Mesenchymal stem cell (in vitro differentiated cells and primary cell): ENCODE measurements at regions not wholly inside any gene's neighbourhood (a gene's known extent, or its start where the extent isn't known, plus 50 kb on each side); places are given as distances from the start of the nearest gene placed in this dataset.

Experiments
- DNase-seq: peaks from one replicate; pipeline ENCODE4 v3.0.0-alpha.2; 2013
- H2AFZ ChIP-seq: one replicate; pipeline ENCODE4 v1.6.1; 2013; ENCODE audit warnings: low read depth, mild to moderate bottlenecking, control low read depth, inconsistent platforms, low read length, moderate library complexity
- H2AK5ac ChIP-seq: 2 replicates; pipeline ENCODE4 v1.6.1; 2013; ENCODE audit warnings: low read length, moderate library complexity, mild to moderate bottlenecking, inconsistent platforms; ENCODE audit not compliant: severe bottlenecking
- H2BK120ac ChIP-seq: one replicate; pipeline ENCODE4 v1.6.1; 2013; ENCODE audit warnings: low read depth, mild to moderate bottlenecking, inconsistent platforms, low read length, moderate library complexity
- H2BK12ac ChIP-seq, 2 experiments: one replicate each; pipeline ENCODE4 v1.6.1; 2013; ENCODE audit warnings: inconsistent platforms in 2 of 2, low read length in 2 of 2, mild to moderate bottlenecking in 2 of 2, moderate library complexity in 2 of 2, control low read depth in 1 of 2
- H2BK15ac ChIP-seq: one replicate; pipeline ENCODE4 v1.6.1; 2013; ENCODE audit warnings: mild to moderate bottlenecking, low read depth, inconsistent platforms; ENCODE audit not compliant: poor library complexity, severe bottlenecking
- H2BK5ac ChIP-seq: 2 replicates; pipeline ENCODE4 v1.6.1; 2013; ENCODE audit warnings: low read depth, mild to moderate bottlenecking, low read length, control low read depth, inconsistent platforms; ENCODE audit not compliant: poor library complexity, severe bottlenecking
- H3K14ac ChIP-seq, 2 experiments: one replicate each; pipeline ENCODE4 v1.6.1; 2013; ENCODE audit warnings: inconsistent platforms in 2 of 2, low read length in 2 of 2, control low read depth in 1 of 2, mild to moderate bottlenecking in 1 of 2, moderate library complexity in 1 of 2
- H3K18ac ChIP-seq, 2 experiments: one replicate each; pipeline ENCODE4 v1.6.1; 2013; ENCODE audit warnings: inconsistent platforms in 2 of 2, low read length in 2 of 2, control low read depth in 1 of 2, low read depth in 1 of 2, mild to moderate bottlenecking in 1 of 2
- H3K23ac ChIP-seq, 2 experiments: one replicate each; pipeline ENCODE4 v1.6.1; 2013; ENCODE audit warnings: inconsistent platforms in 2 of 2, low read length in 2 of 2, mild to moderate bottlenecking in 2 of 2, moderate library complexity in 2 of 2, control low read depth in 1 of 2
- H3K27ac ChIP-seq: 2 replicates; pipeline ENCODE4 v1.5.1; 2013; ENCODE audit warnings: mild to moderate bottlenecking, moderate library complexity, low read length, control low read depth, inconsistent platforms; ENCODE audit not compliant: poor library complexity, severe bottlenecking
- H3K27me3 ChIP-seq, 2 experiments: 2 replicates each; pipeline versions ENCODE4 v1.6.1 to v1.7.0; 2013; ENCODE audit warnings: low read length in 2 of 2, mild to moderate bottlenecking in 2 of 2, moderate library complexity in 2 of 2, control low read depth in 1 of 2, inconsistent platforms in 1 of 2; ENCODE audit not compliant: control insufficient read depth in 1 of 2, insufficient read depth in 1 of 2
- H3K36me3 ChIP-seq, 2 experiments: 2 replicates each; pipeline versions ENCODE4 v1.6.1 to v1.7.0; 2013; ENCODE audit warnings: low read length in 2 of 2, control low read depth in 1 of 2, inconsistent platforms in 1 of 2, low read depth in 1 of 2, mild to moderate bottlenecking in 1 of 2; ENCODE audit not compliant: insufficient read depth in 2 of 2, control insufficient read depth in 1 of 2
- H3K4ac ChIP-seq, 2 experiments: one replicate each; pipeline ENCODE4 v1.6.1; 2013; ENCODE audit warnings: inconsistent platforms in 2 of 2, low read length in 2 of 2, mild to moderate bottlenecking in 2 of 2, moderate library complexity in 2 of 2, control low read depth in 1 of 2, low read depth in 1 of 2
- H3K4me1 ChIP-seq: 2 replicates; pipeline ENCODE4 v1.6.1; 2013; ENCODE audit warnings: low read depth, low read length, control low read depth; ENCODE audit not compliant: control insufficient read depth, insufficient read depth
- H3K4me2 ChIP-seq: 2 replicates; pipeline ENCODE4 v1.6.1; 2013; ENCODE audit warnings: low read length, mild to moderate bottlenecking, inconsistent platforms; ENCODE audit not compliant: poor library complexity, severe bottlenecking
- H3K4me3 ChIP-seq, 2 experiments: 2 replicates each; pipeline versions ENCODE4 v1.5.1 to v1.7.0; 2013; ENCODE audit warnings: low read length in 2 of 2, mild to moderate bottlenecking in 2 of 2, control low read depth in 1 of 2, low read depth in 1 of 2; ENCODE audit not compliant: insufficient read depth in 1 of 2
- H3K79me1 ChIP-seq: replicated peaks from 2 replicates; pipeline ENCODE4 v1.6.1; 2013; ENCODE audit warnings: mild to moderate bottlenecking, control low read depth, low read length, inconsistent platforms; ENCODE audit not compliant: poor library complexity, severe bottlenecking
- H3K9ac ChIP-seq: 2 replicates; pipeline ENCODE4 v1.7.0; 2013; ENCODE audit warnings: mild to moderate bottlenecking, low read length, moderate library complexity
- H3K9me3 ChIP-seq: 2 replicates; pipeline ENCODE4 v1.7.0; 2013; ENCODE audit warnings: mild to moderate bottlenecking, low read length; ENCODE audit not compliant: control insufficient read depth
- H4K8ac ChIP-seq: one replicate; pipeline ENCODE4 v1.6.1; 2013; ENCODE audit warnings: inconsistent platforms, mild to moderate bottlenecking, low read length, moderate library complexity
- H4K91ac ChIP-seq: one replicate; pipeline ENCODE4 v1.6.1; 2013; ENCODE audit warnings: mild to moderate bottlenecking, low read length, inconsistent platforms
- WGBS: methylation state at CpG from one replicate; pipeline ENCODE4 v1.1.7; 2013; ENCODE audit warnings: mixed read lengths; 5-methylcytosine and 5-hydroxymethylcytosine counted together

- H3K9ac ChIP-seq, result no peak overlapping the region
- no peak for DNase-seq
- no peaks in the 10 kb centered on the region for H3K27me3 ChIP-seq
- no peak overlapping the region for H2AFZ ChIP-seq
- H3K79me1 ChIP-seq, result no peaks in the 10 kb centered on the region
- H2BK120ac ChIP-seq, result no peak overlapping the region
- no peaks in the 10 kb centered on the region for H3K9me3 ChIP-seq
- no peak overlapping the region for H3K4me3 ChIP-seq
- H3K4ac ChIP-seq, result no peak overlapping the region
- H3K14ac ChIP-seq, result no peak overlapping the region
- no peak overlapping the region for H2BK12ac ChIP-seq
- 67% methylated on average over 1 of the region's 2 CpGs for WGBS
- H2BK15ac ChIP-seq, result no peak overlapping the region
- H2BK5ac ChIP-seq, result no peak overlapping the region
- H4K91ac ChIP-seq, result no peak overlapping the region
- H3K4me1 ChIP-seq, result no peaks in the 10 kb centered on the region
- H3K36me3 ChIP-seq, result no peaks in the 10 kb centered on the region
- no peak overlapping the region for H3K23ac ChIP-seq
- no peak overlapping the region for H3K4me2 ChIP-seq
- no peak overlapping the region for H3K27ac ChIP-seq
- H2AK5ac ChIP-seq, result no peak overlapping the region
- H4K8ac ChIP-seq, result no peak overlapping the region
- H3K18ac ChIP-seq, result no peak overlapping the region
These were observed 240.6 kb downstream of the PTBP2 start for GRCh38 chr1:96962216-96962615.

- Histone ChIP-seq H3K27ac (no peak overlapping the region), H3K79me1 (no peaks in the 10 kb centered on the region), H4K91ac (no peak overlapping the region), H2BK5ac (no peak overlapping the region), H3K4me2 (no peak overlapping the region), H3K14ac (no peak overlapping the region), H2AFZ (no peak overlapping the region), H3K4me1 (no peaks in the 10 kb centered on the region), H3K9ac (no peak overlapping the region), H3K4ac (no peak overlapping the region), H3K23ac (no peak overlapping the region), H3K9me3 (no peaks in the 10 kb centered on the region), H3K18ac (no peak overlapping the region), H4K8ac (no peak overlapping the region), H2BK15ac (no peak overlapping the region), H2BK12ac (no peak overlapping the region), H3K4me3 (no peak overlapping the region), H2BK120ac (no peak overlapping the region), H3K36me3 (no peaks in the 10 kb centered on the region), H3K27me3 (no peaks in the 10 kb centered on the region), H2AK5ac (no peak overlapping the region)
- WGBS, result 78% methylated on average over 3 of the region's 4 CpGs
- DNase-seq, result no peak
These were observed 241.2 kb downstream of the PTBP2 start for GRCh38 chr1:96962751-96963211.

GRCh38 chr1:96964761-96965160 lies 243.2 kb downstream of the PTBP2 start:
- Histone ChIP-seq H2BK15ac (no peak overlapping the region), H2AFZ (no peak overlapping the region), H3K18ac (no peak overlapping the region), H2AK5ac (no peak overlapping the region), H3K36me3 (no peaks in the 10 kb centered on the region), H3K4me1 (peaks cover 4% of the 10 kb centered on the region), H3K9ac (no peak overlapping the region), H2BK12ac (no peak overlapping the region), H3K4me2 (no peak overlapping the region), H3K79me1 (no peaks in the 10 kb centered on the region), H3K4ac (no peak overlapping the region), H4K8ac (no peak overlapping the region), H3K14ac (no peak overlapping the region), H3K27ac (no peak overlapping the region), H4K91ac (no peak overlapping the region), H3K9me3 (no peaks in the 10 kb centered on the region), H3K4me3 (no peak overlapping the region), H2BK5ac (no peak overlapping the region), H3K27me3 (no peaks in the 10 kb centered on the region), H3K23ac (no peak overlapping the region), H2BK120ac (no peak overlapping the region)
- 100% methylated on average over 1 of the region's 1 CpG for WGBS
- no peak for DNase-seq

- Histone ChIP-seq H2AFZ (no peak overlapping the region), H3K79me1 (no peaks in the 10 kb centered on the region), H3K9ac (peak overlapping the region; percentile 39), H3K4me3 (no peak overlapping the region), H2BK15ac (no peak overlapping the region), H3K14ac (no peak overlapping the region), H2BK120ac (no peak overlapping the region), H3K4me1 (peaks cover 4% of the 10 kb centered on the region), H3K4ac (no peak overlapping the region), H3K27me3 (no peaks in the 10 kb centered on the region), H4K91ac (no peak overlapping the region), H3K23ac (no peak overlapping the region), H4K8ac (no peak overlapping the region), H2BK5ac (no peak overlapping the region), H3K27ac (peak overlapping the region; percentile 51), H2BK12ac (no peak overlapping the region), H2AK5ac (no peak overlapping the region), H3K9me3 (no peaks in the 10 kb centered on the region), H3K36me3 (no peaks in the 10 kb centered on the region), H3K18ac (no peak overlapping the region), H3K4me2 (no peak overlapping the region)
- WGBS, result 65% methylated on average over 14 of the region's 15 CpGs
- DNase-seq, result peak; percentile 70
These were observed 245.1 kb downstream of the PTBP2 start for GRCh38 chr1:96966536-96967138.
